ENCODE measurements at regions not wholly inside any gene's neighbourhood (a gene's known extent, or its start where the extent isn't known, plus 50 kb on each side); places are given as distances from the start of the nearest gene placed in this dataset.

DNA sequence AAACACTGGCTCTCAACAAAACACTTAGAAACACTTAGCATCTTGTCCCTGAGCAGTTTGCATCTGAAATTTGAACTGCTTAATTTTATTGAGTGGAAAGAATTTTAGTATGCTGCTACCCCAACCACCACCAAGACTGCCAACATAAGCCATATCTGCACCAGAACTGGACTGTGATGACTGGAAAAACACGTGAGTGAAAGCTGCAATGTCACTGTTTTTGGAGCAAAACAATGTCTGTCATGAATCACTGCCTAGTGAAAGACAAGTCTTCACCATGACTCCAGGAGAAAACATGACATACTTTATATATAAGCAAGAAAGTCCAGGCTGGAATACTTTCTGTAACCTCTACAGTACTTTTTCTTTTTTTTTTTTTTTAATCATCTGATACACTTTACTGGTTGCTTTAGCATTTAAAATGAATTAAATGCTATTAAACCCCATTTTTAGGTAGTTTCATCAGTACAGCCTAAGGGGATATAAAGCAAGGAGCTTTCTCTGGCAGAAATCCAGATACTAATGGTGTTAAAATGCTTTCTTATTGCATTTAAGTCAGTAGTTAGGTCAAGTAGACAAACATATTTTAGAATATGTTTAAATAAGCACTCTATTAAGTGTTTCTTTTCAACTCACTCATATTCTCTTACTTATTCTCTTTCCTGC is 2129.4 kb upstream of the PIK3C3 start:
- DNase-seq: no peak

DNA sequence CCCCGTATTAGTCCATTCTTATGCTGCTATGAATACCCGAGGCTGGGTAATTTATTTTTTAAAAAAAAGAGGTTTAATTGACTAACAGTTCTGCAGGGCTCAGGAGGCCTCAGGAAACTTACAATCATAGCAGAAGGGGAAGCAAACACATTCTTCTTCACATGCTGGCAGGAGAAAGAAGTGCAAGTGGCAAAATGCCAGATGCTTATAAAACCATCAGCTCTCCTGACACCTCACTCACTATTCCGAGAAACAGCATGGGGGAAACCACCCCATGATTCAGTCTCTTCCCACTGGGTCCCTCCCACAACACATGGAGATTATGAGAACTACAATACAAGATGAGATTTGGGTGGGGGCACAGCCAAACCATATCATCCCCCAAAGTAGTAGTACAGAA is 2148.5 kb upstream of the PIK3C3 start:
- no peak for DNase-seq

DNA sequence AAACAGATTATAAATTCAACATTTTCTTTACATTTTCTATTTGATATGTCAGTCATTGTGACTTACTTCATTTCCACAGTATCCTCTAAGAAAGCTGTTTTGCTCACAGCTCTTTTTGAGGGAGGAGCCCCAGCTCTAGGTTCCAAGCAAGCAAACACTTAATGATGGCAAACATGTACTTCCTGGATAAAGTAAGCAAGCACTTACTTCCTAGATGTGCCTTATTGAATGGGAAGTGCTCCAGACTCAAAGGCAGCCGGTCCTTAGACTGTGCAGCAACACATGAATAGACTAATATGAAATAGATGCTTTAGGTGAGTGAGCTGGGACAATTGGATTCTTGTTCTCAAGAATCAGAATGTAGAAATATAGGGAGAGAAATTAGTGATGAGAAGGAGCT is 2149.8 kb upstream of the PIK3C3 start:
- DNase-seq: no peak

DNA sequence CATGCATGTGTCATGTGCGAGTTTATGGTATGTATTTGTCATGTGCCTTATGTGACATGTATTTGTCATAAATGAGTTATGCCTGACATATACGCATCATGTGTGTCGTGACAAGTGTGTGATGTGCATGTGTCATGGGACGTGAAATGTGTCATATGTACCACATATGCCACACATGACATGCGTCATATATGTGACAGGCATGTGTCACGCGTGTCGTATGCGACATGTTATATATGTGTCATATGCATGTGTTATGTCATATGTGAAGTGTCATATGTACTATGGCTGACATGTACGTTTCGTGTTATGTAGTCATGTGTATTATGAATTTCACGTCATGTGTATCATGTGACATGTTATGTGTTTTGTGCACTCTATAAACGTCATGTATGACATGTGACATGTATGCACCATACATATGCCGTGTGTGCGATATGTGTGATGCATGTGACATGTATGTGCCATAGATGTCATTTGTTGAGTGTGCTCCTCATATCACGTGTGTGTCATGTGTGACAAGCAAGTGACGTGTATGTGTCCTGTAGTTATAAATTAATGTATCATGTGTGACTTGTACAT is 2152.3 kb upstream of the PIK3C3 start:
- DNase-seq: no peak

DNA sequence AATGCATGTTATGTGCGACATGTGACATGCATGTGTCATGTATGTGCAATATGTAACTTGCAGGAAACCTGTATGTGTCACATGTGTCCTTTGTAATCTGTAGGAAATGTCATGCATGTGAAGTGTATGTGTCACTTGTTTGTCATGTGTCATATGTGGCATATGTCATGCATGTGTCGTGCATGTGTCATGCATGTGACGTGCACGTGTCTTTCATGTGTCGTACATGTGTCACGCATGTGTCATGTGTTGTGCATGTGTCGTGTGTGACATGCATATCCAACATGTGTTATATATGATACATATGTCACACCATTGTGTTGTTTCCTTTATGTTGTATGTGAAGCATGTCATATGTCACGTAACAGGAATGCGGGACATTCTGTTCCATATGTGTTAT is 2153.2 kb upstream of the PIK3C3 start:
- DNase-seq: no peak

DNA sequence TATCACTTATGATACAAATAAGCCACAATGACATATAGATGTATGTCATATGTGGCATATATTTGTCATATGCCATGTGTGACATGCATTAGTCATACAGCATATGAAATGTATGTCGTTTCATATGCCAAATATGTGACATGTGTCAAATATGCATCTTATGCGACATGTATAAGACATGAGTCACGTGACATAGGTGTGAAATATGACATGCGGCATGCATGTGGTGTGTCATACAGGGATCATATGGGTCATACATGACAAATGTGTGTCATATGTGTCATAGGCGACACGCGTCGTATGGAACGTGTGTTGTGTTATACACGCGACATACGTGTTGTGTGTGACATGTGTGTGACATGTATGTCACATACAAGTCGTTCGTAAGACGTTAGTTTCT is 2154.0 kb upstream of the PIK3C3 start:
- no peak for DNase-seq

DNA sequence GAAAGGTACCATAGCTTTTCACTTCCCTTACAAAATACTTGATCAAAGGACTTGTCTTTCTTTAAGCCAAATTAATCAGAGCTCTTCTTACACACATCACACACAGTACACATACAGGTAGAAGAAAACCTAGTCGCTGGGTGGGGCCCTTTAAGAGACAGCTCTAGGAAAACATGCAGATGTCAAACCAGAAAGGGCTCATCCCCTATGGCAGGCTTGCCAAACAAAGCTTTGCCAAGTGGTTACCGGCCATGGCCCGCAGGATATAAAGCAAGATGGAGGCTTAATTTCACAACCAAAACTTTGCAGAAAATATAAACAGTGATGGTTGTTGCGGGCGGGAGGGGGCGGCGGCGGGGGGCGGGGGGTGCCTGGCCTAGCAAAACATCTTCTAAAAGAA is 2156.0 kb upstream of the PIK3C3 start:
- DNase-seq: no peak

DNA sequence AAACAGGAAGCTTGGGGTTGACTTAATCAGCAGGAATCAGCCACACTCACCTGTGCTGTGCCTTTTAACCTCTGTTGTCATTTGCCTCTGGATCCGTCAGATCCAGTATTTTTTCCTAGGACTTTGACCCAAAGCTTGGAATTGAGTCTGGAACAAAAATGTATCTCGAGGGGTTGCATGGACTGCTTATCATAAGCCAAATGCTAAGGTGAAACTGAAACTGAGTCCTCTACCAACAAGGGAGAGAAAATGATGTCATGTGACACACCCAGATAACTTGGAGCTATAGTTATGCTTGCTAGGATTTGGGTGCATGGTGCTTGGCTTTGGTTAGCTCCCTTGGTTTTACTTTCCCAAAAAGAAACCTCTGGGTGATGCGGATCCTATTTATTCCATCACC is 2158.6 kb upstream of the PIK3C3 start:
- no peak for DNase-seq

DNA sequence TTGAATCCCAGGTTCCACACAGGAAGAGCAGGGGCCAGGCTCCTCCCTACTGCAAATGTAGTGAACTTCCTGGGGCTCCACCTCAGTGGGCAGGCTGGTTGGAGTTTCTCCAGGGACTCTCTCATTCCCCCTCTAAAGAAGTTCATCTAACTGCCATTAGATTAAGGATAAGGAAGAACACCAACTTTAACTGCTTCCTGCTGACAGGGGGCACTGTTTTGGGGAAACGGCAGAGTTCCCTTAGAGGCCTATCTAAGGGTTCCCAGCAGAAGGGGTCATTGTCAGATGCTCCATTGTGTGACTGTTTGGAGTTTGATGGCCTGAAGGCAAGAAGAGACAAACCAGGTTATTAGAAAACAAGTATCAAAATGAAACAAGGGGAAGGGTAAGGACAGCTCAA is 2159.7 kb upstream of the PIK3C3 start:
- DNase-seq: no peak

DNA sequence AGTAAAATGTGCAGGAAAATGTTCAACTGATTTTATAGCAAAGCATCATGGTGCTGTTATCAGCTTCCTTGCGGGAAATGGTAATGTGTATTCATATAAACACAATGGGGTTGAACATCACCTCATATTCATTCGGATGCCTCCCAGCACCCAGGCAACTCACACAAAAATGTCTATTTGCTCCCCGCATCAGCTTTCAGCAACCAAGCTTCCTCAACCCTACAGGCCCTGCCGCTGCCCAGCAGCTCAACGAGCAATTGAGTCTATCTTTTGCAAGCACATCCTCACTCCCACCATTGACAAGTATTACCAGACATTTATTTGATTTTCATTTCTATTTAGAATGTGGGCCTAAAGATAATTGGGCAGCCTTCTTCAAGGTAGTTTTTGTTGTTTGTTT is 2161.4 kb upstream of the PIK3C3 start:
- DNase-seq: no peak

DNA sequence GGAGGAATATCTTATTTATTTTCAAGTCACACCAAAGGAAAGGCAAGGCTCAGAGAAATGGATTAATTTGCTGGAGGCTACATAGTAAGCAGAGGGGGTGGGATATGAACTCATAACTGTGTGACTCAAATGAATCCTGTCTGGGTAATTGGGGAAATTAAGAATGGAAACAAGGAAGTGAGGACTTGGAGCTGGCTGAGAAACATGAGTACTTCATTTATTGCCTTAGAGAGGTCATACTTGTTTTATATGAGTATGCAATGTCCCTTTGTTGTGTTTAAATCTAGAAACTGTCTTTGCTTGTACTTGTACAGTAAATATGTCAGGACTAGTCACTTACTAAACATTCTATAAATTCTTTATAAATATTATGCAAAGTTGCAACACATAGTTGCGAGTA is 2166.7 kb upstream of the PIK3C3 start:
- no peak for DNase-seq

DNA sequence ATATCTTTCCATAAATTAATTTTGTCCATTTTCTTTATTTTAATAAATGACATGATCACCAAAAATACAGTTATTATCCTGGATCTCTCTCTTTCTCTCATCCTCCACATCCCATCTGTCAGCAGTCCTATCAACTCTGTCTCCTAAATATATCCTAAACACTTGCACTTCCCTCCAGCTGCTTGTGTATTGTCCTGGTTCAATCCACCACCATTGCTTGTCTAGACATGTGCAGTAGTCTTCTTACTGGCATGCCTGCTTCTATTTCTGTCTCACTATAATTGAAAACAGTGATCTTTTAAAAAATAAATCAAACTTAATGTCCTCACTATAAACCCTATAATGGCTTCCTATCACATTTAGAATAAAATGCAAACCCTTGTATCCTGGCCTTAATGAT is 2168.6 kb upstream of the PIK3C3 start:
- no peak for DNase-seq

DNA sequence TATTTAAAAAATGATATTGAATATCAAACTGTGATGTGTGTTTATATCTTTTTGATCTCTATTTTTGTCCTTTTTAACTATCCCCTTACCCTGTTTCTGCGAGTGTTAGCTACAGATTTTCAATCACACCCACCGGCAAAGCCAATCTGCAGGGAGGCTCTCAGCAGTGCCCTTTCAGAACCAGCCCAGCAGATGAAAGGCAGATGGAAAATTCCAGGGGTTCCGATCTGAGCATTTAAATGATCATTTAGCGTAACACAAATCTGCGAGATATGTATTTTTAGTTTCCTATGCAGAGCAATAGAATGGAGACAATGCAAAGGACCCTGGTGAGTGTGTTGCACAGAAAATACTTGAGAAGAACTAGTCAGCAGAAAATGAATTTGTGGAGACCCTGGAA is 2170.5 kb upstream of the PIK3C3 start:
- DNase-seq: no peak

DNA sequence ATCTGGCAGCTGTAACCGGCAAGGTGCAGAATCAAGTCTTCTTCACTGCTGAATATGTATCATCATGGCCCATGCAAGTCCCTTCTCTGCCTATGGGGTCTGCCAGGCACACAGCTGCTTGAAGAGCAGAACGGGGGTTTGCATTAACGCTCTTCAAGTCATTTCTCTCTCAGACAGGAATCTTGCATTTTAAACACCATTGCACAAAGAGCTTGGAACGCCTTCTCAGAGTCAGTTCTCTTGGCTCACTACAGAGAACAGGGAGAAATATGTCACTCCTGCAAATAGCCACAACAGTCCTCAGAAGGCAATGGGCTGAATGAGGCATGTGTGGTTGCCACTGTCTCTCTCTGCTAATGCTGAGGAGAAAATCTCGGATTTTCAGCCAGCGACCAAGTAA is 2173.5 kb upstream of the PIK3C3 start:
- no peak for DNase-seq

DNA sequence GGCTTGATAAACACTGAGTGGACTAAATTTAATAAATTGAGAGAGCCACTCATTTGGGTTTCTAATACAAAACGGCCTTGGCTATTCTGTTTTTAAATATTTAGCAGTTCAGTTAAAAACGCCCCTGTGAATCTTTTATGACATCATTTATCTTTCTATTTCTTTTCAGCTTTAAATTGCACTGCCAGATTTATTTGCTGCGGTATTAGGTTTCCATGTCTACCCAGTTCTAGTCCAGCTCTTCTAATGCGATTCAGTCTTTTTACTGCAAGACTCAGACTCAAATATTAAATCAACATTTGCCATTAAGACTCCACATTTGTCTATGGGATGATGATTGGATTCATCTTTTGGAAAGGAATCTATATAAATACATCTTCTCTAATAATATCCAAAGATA is 2174.3 kb upstream of the PIK3C3 start:
- DNase-seq: no peak

DNA sequence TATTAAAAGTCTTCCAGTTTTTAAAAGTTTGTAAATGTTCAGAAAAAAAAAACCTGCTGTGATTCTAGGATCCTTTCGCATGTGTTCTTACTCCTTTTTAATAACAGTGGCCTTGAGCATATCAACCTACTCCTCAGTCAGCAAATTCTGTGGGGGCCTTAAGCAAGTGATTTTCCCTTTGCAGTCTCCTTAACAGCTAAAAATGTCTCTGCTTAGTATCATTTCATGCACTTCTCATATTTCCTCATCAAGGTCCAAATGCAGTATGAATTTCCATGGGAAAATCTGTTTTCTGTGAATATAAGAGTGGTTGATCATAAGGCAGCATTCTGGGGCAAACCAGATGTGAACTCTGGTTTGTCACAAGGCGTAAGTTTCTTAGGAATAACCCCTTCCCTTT is 2175.1 kb upstream of the PIK3C3 start:
- DNase-seq: no peak

DNA sequence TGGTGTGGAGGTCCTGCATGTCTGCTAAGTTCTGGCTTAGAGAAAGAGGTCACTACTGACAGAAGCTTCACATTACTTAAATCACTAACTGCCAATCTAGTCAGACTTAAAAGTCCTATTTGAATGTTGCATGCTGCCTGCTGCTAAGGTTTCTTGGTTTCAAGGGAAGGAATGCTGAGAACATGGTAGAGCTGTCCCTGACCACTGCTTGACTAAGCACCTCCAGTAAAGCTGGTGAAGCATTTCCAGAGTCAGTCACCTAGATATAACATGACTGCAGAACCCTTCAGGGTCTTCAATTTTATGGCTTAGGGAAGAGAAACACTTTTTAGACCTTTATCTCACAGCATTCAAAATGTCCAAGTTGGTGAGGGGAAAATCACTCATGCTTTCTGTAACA is 2178.3 kb upstream of the PIK3C3 start:
- no peak for DNase-seq

DNA sequence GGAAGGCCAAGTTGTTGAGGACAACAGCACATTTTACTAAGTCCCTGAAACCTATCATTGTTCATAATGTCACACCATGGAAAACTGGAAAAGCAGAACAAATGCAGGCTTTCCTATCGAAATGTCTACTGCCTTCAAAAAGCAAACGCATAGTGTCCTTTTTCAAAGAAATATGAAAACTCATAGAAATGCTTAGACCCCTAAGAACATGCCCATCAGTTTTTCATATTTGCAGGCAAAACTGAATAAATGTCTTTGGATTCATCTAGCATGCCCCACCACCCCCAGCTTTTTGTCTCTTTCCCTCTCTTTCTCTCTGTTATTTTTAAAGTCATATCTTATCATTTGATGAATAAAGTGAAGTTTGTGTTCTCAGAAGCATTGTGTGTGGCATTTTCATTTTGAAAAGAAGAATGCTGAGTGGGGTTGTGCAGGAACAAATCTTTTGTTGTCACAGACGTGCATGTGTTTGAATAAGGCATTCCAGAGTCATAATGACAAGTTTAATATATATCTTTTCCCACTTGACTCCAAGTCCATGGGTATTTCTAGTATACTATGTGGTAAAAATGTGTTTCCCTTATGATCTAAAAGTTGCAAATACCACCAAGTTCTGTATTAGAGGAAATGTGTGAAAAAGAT is 2180.0 kb upstream of the PIK3C3 start:
- no peak for DNase-seq

DNA sequence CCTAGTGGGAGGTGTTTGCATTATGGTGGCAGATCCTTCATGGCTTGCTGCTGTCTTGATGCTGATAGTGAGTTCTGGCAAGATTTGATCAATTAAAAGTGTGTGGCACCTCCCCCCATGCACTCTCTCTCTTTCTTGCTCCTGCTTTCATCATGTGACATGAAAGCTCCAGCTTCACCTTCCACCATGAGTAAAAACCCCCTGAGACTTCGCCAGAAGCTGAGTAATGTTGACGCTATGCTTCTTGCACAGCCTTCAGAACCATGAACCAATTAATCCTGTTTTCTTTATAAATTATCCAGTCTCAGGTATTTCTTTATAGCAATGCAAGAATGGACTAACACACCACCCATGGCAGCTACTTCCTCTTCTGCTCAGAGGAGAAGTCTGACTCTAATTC is 2181.4 kb upstream of the PIK3C3 start:
- DNase-seq: no peak

DNA sequence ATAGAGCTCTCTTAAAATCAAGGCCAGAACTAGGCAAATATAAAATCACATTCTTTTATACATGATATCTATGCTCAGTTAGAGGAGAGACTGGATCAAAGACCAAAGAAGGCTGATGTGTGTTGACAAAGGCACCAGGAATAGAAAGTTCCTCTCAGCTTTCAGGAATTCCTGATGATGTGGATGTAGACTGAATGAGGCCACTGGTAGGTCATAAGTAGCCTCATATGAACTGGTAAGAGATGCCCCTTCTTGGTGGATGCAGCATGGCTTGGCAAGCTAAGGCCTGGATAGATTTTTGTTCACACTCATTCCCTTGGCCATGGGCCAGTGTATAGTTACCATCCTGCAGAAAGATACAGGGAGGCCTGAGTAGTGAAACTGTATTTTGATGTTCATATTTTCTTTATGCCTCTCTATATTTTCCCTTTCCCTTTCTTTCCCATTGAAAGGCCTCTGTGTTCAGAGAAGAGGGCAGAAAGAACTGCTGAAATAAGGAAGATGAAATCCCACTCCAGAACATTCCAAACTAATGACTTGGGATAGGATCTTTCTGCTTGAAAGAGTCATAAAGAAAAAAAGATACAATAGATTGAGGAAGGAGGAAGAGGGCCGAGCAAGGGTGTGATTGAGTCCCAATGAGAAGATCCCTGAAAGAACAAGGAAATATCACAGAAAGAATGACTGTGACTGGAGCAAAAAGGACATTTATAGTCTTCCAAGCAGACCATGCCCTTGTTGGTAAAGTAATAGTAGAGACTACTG is 2182.7 kb upstream of the PIK3C3 start:
- DNase-seq: no peak

DNA sequence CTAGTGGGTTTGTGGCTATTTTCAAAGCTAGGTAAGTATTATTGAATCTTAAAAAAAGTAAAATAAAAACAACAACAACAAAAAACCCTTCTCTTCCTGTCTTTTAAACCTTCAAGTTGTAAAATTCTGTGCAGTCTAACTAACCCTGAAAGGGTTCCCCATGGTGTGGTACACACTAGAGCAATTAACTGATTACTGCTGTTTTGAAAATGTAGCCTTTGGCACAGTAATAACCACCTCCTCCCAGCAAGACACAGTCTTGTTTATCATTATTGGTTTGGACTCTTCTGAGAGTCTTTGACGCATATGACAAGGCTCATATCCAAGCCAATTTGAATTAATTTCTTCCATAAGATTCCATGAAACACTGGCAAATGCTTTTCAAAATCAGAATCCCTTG is 2184.6 kb upstream of the PIK3C3 start:
- no peak for DNase-seq

DNA sequence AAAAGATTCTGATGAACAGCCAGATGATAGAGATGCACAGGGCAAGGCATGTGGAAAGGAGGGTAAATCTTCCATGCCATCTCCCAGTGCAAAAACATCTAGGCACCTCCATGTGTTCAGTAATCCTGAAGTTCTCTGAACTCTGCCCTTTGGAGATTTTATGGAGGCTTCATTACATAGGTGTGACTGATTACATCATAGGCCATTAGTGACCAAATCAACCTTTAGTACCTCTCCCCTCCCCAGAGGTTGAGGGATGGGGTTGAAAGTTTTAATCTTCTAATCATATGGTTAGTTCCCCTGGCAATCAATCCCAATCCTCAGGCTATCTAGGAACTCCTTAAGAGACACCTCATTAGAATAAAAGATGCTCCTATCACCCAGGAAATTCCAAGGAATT is 2190.2 kb upstream of the PIK3C3 start:
- DNase-seq: no peak

DNA sequence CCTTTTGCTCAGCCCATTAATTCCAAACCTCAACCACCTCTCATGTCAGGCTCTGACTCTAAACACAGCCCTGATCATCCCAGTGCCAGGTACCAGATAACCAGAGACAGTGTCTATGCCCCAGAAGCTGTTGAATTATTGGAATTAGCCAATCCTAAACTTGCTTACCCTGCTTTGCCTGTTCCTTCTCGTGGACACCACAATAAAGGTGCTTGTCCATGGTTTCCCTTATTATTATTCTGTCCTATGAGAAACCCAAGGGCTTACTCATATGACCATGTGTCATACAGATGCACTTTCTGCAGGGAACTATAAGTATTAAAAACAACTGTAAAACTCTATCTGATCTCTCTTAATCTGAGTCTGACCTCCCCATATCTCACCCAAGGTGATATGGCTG is 2193.8 kb upstream of the PIK3C3 start:
- no peak for DNase-seq

DNA sequence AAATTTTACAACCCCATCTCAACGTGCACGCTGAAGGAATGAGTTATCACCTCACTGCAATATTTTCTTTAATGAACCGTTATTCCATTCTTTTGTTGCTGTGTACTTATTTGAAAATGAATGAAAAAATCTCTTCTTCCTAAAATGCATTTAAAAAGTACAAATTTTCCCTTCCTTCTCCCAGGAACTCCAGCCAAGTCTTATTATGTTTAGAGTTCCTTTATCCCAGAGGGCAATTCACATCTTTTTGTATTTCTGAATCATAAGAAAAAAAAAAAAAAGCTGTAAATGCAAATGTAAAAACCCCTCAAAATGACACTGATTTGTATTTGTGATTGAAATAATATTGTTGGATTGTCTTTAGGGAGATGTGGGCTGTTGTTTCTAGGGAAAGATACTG is 2194.3 kb upstream of the CELF4 start:
- no peak for DNase-seq

All from CD4-positive, alpha-beta T cell treated with Interleukin-17A for 4 hours (primary cell).